ENCODE measurements at regions not wholly inside any gene's neighbourhood (a gene's known extent, or its start where the extent isn't known, plus 50 kb on each side); places are given as distances from the start of the nearest gene placed in this dataset.

DNA sequence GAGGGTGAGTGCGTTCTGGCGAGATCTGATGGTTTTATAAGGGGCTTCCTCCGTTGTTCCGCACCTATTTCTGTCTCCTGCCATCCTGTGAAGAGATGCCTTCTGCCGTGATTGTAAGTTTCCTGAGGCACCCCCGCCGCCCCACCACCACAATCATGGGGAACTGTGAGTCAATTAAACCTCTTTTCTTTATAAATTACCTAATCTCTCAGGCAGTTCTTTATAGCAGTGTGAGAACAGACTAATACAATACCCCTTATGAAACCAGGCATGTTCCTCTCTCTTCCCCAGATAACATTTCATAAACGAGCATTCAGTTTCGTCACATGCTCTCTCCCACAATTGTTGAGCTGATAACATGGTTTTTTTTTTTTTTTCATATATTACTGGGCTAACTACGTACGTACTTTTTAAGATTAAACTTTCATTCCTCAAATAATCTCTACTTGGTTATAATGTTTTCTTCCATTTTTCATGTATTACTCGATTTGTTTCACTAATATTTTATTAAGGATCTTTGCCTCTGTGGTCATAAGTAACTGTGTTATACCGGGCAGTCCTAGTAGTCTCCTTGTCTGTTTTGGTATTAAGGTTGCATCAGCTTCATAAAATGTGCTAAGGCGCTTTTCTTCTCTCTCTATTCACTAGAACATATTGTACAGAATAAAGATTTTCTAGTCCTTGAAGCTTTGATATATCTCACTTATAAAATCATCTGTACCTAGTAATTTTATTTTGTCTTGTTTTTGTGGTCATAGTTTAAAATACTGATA is 64.9 kb upstream of the MVB12B start:
- no peaks in the 10 kb centered on the region for H3K4me1 ChIP-seq (ENCODE audit: control insufficient read depth, insufficient read depth, low read length)
- no peak overlapping the region for H3K4me2 ChIP-seq (ENCODE audit: low read length)
- peaks cover 73% of the 10 kb centered on the region for H3K27me3 ChIP-seq (ENCODE audit: control insufficient read depth, insufficient read depth, low read length)
- H3K9ac ChIP-seq (ENCODE audit: low read depth, low read length), result no peak overlapping the region
- H3K4me3 ChIP-seq (ENCODE audit: low read length), result no peak overlapping the region
- H3K9me3 ChIP-seq (replicated peaks; ENCODE audit: low read length), result no peaks in the 10 kb centered on the region
- no peaks in the 10 kb centered on the region for H3K36me3 ChIP-seq (ENCODE audit: insufficient read depth, low read length)

DNA sequence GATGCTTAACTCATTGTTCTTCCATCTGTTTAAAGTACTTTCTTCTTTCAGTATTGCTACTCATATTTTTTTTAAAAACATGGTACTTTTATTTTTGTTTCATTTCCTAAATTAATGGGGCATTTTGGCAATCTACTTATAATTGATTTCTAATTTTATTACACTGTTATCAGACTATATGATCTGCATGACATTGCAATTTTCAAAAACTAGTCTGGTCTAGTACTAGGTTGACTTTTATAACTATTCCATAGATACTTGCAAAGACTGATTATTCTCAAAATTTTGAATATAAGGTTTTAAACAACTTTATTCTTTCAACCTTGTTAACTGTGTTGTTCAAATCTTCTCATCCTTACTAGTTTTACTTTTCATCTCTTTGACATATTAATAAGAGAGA is 63.9 kb upstream of the MVB12B start:
- H3K9me3 ChIP-seq (replicated peaks; ENCODE audit: low read length), result no peaks in the 10 kb centered on the region
- H3K4me1 ChIP-seq (ENCODE audit: control insufficient read depth, insufficient read depth, low read length), result no peaks in the 10 kb centered on the region
- no peak overlapping the region for H3K9ac ChIP-seq (ENCODE audit: low read depth, low read length)
- peaks cover 75% of the 10 kb centered on the region for H3K27me3 ChIP-seq (ENCODE audit: control insufficient read depth, insufficient read depth, low read length)
- H3K36me3 ChIP-seq (ENCODE audit: insufficient read depth, low read length), result no peaks in the 10 kb centered on the region
- H3K4me3 ChIP-seq (ENCODE audit: low read length), result no peak overlapping the region
- no peak overlapping the region for H3K4me2 ChIP-seq (ENCODE audit: low read length)

DNA sequence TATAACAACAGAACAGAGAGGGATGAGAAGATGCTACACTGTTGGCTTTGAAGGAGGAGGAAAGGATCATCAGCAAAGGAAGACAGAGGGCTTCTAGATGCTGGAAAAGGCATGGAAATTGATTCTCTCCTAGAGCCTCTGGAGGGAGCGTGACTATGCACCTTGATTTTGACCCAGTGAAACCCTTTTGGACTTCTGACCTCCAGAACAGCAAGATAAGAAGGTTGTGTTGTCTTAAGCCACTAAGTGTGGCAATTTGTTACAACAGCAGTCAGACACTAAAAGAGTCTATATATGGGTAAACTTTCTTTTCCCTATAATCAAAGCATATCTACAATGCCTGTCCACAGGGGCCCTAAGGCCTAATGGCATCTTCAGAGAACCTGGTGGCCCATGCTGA is 56.1 kb upstream of the MVB12B start:
- Histone ChIP-seq H3K4me2 (ENCODE audit: low read length) (no peak overlapping the region), H3K4me3 (ENCODE audit: low read length) (no peak overlapping the region), H3K4me1 (ENCODE audit: control insufficient read depth, insufficient read depth, low read length) (no peaks in the 10 kb centered on the region), H3K9me3 (replicated peaks; ENCODE audit: low read length) (no peaks in the 10 kb centered on the region), H3K27me3 (ENCODE audit: control insufficient read depth, insufficient read depth, low read length) (peaks cover 50% of the 10 kb centered on the region), H3K9ac (ENCODE audit: low read depth, low read length) (no peak overlapping the region), H3K36me3 (ENCODE audit: insufficient read depth, low read length) (no peaks in the 10 kb centered on the region)

DNA sequence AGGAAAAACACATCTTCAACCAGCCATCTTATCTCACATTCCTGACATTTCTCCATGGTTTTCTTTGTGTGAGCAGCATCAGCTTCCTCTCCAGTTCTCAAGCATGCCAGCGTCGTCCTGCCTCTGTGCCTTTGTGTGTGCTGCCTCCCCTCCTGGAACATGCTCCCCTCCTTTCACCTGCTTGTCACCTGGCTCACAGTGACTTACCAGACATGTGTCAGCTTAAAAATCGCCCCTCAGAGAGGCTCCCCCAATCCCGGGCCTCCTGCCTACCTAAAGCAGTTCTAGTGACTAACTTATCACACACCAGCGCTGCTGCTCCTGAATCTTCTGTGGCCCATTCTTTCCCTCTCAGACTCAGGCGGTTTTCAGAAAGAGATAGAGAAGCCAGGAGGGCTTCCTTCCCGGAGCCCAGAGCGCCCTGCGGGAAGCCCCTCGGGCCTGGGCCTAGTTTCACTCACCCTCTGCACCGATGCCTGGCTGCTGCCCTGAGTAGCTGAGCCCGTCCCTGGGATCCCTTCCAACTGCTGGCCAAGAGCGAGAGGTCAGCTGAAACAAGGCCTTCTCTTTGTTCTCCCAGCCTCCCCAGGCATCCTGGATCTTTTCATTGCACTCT is 51.1 kb upstream of the MVB12B start:
- peaks cover 47% of the 10 kb centered on the region for H3K27me3 ChIP-seq (ENCODE audit: control insufficient read depth, insufficient read depth, low read length)
- no peaks in the 10 kb centered on the region for H3K4me1 ChIP-seq (ENCODE audit: control insufficient read depth, insufficient read depth, low read length)

DNA sequence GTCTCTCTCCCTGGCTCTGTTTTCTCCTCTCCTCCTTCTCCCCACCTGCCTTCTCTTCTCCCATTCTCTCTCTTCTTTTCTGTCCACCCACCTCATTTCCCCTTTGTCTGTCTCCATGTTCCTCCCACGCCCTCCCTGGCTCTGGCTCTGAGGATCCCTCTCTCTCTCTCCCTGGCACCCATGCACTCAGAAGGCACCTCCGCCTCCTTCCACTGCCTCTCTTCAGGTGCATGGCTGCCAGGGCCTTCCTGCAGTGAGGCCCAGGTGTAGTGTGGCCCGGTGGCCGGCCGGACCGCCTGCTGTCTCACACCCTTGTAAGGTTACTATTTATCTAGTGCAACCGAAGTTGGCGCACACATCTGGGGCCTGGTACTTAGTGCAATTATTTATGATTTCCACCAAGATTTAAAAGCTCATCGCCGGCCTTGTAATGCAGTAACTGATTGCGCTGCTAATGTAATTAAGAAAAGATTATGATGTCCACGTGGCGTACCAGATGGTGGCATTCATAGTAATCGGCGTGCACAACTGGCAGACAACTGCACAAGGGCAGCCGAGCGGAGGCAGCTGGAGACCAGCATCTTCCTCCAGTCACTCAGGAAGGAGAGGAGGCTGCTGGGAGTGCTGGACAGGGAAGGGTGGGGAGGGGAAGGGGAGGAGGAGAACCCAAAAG is 50.4 kb upstream of the MVB12B start:
- no peak overlapping the region for H3K4me2 ChIP-seq (ENCODE audit: low read length)
- H3K27me3 ChIP-seq (ENCODE audit: control insufficient read depth, insufficient read depth, low read length), result peaks cover 44% of the 10 kb centered on the region
- no peaks in the 10 kb centered on the region for H3K36me3 ChIP-seq (ENCODE audit: insufficient read depth, low read length)
- H3K4me3 ChIP-seq (ENCODE audit: low read length), result no peak overlapping the region
- H3K9me3 ChIP-seq (replicated peaks; ENCODE audit: low read length), result no peaks in the 10 kb centered on the region
- H3K4me1 ChIP-seq (ENCODE audit: control insufficient read depth, insufficient read depth, low read length), result no peaks in the 10 kb centered on the region
- no peak overlapping the region for H3K9ac ChIP-seq (ENCODE audit: low read depth, low read length)

More for the DNA sequence above, 51.1 kb upstream of the MVB12B start:
- no peaks in the 10 kb centered on the region for H3K9me3 ChIP-seq (replicated peaks; ENCODE audit: low read length)
- no peak overlapping the region for H3K9ac ChIP-seq (ENCODE audit: low read depth, low read length)
- H3K4me2 ChIP-seq (ENCODE audit: low read length), result no peak overlapping the region
- H3K36me3 ChIP-seq (ENCODE audit: insufficient read depth, low read length), result no peaks in the 10 kb centered on the region
- no peak overlapping the region for H3K4me3 ChIP-seq (ENCODE audit: low read length)
